Adipocyte (in vitro differentiated cells): ENCODE measurements at regions not wholly inside any gene's neighbourhood (a gene's known extent, or its start where the extent isn't known, plus 50 kb on each side); places are given as distances from the start of the nearest gene placed in this dataset.

Experiments used
- DNase-seq: peaks from one replicate; pipeline ENCODE4 v3.0.0-alpha.2; 2015; ENCODE audit warnings: low read depth
- H3K27me3 ChIP-seq: replicated peaks from 2 replicates; pipeline ENCODE4 v1.7.0; 2013; ENCODE audit warnings: mild to moderate bottlenecking, low read length, moderate library complexity; ENCODE audit not compliant: control insufficient read depth, insufficient read depth
- H3K36me3 ChIP-seq: 2 replicates; pipeline ENCODE4 v1.7.0; 2013; ENCODE audit warnings: low read length, mild to moderate bottlenecking, moderate library complexity; ENCODE audit not compliant: control insufficient read depth, insufficient read depth, severe bottlenecking
- H3K4me1 ChIP-seq: 2 replicates; pipeline ENCODE4 v1.7.0; 2013; ENCODE audit warnings: mild to moderate bottlenecking, low read length, moderate library complexity; ENCODE audit not compliant: control insufficient read depth, insufficient read depth
- H3K4me3 ChIP-seq: 2 replicates; pipeline ENCODE4 v1.7.0; 2013; ENCODE audit warnings: mild to moderate bottlenecking, low read length, moderate library complexity
- H3K9ac ChIP-seq: 2 replicates; pipeline ENCODE4 v1.7.0; 2013; ENCODE audit warnings: mild to moderate bottlenecking, low read length, moderate library complexity
- H3K9me3 ChIP-seq: 2 replicates; pipeline ENCODE4 v1.7.0; 2013; ENCODE audit warnings: mild to moderate bottlenecking, low read length, moderate library complexity; ENCODE audit not compliant: control insufficient read depth

DNA sequence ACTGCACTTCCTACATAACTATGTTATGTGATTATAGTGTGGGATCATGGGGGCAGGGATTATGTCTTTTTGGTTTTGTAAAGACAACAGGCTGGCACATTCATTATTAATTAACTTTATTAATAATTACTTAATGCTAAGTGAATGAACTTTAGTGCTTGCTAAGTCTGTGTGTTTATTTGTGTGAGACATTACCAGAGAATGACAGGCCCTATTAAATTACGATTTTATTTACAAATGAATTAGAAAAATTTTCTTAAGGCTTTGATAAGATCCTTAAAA, 100.9 kb downstream of the CD83 start:
- H3K9ac ChIP-seq = no peak overlapping the region
- no peak overlapping the region for H3K4me3 ChIP-seq
- no peaks in the 10 kb centered on the region for H3K4me1 ChIP-seq
- no peaks in the 10 kb centered on the region for H3K36me3 ChIP-seq
- DNase-seq = no peak
- no peaks in the 10 kb centered on the region for H3K27me3 ChIP-seq
- H3K9me3 ChIP-seq = no peaks in the 10 kb centered on the region

GRCh38 chr6:14221564-14222279, 104.2 kb downstream of the CD83 start:
- Histone ChIP-seq H3K4me3 (no peak overlapping the region), H3K36me3 (no peaks in the 10 kb centered on the region), H3K9me3 (peaks cover 8% of the 10 kb centered on the region), H3K4me1 (no peaks in the 10 kb centered on the region), H3K27me3 (no peaks in the 10 kb centered on the region), H3K9ac (no peak overlapping the region)
- DNase-seq = no peak

DNA sequence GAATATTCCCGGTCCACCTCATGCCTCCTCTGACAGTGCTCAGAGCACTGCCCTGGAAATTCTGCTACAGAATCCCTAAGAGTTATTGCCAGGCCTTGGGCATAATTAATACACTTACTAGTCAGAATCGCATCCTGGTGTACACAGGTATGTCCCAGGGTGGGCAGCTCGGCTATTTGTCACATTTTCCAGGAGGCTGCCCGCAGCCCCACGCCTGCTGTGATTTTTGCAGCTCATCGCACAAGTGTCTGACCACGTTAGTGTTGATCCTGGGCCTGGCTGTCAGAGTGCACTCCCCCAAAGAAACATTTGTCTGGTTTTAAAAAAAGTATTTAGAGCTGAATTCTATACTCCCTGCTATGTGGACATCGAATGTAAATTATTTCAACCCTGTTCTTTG, 105.4 kb downstream of the CD83 start:
- no peaks in the 10 kb centered on the region for H3K36me3 ChIP-seq
- H3K4me1 ChIP-seq = no peaks in the 10 kb centered on the region
- peaks cover 8% of the 10 kb centered on the region for H3K9me3 ChIP-seq
- H3K27me3 ChIP-seq = no peaks in the 10 kb centered on the region
- no peak for DNase-seq
- no peak overlapping the region for H3K4me3 ChIP-seq
- H3K9ac ChIP-seq = no peak overlapping the region

GRCh38 chr6:14224359-14225103, 107.0 kb downstream of the CD83 start:
- DNase-seq = no peak
- Histone ChIP-seq H3K4me1 (no peaks in the 10 kb centered on the region), H3K4me3 (no peak overlapping the region), H3K9ac (no peak overlapping the region), H3K9me3 (peaks cover 8% of the 10 kb centered on the region), H3K36me3 (no peaks in the 10 kb centered on the region), H3K27me3 (no peaks in the 10 kb centered on the region)

DNA sequence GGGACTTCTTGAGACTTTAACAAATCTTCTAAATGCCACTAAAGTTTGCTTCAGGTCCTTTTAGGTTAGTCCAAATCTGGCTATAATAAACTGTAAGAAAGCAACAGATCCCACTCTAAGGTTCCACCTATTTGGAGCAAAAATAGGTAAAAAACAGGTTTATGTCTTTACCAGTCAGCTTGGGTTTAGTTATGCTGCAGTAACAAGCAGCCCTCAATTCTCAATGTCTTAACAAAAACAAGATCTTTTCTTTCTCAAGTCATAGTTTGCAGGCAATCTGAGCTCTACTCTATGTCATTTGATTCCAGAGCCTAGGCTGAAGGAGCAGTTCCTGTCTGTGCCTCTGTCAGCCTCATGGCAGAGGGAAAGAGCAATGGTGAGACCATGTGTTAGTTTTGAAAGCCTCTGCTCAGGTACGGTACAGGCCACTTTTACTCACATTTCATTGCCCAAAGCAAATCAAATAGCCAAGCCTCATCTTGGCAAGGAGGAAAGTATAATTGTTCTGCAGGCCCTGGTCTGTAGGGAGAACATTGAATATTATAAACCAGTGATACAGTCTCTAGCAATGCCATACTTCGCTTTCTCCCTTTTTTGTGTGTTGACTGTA, 108.6 kb downstream of the CD83 start:
- Histone ChIP-seq H3K36me3 (no peaks in the 10 kb centered on the region), H3K9ac (no peak overlapping the region), H3K9me3 (peaks cover 8% of the 10 kb centered on the region), H3K27me3 (no peaks in the 10 kb centered on the region), H3K4me1 (no peaks in the 10 kb centered on the region), H3K4me3 (no peak overlapping the region)
- no peak for DNase-seq

DNA sequence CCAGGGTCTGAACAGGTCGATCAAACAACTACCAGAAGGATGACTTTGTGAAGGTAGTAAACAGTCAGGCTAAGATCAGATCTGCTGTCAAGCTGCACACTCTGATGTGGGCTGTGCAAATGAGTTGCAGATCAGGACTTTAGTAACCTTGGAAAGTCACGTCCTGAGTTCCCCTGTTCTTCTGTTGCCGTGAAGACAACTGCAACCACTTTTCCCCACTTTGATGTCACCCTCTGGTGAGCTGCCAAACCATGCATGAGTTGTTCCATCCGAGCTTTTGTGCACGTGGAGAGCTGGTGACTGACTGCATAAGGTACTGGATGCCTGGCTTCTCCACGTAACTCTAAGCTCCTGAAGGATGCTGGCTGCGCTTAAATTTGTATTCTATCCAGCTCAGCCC, 111.0 kb downstream of the CD83 start:
- H3K9ac ChIP-seq = no peak overlapping the region
- DNase-seq = no peak
- H3K4me1 ChIP-seq = no peaks in the 10 kb centered on the region
- H3K9me3 ChIP-seq = peaks cover 8% of the 10 kb centered on the region
- no peaks in the 10 kb centered on the region for H3K27me3 ChIP-seq
- H3K4me3 ChIP-seq = no peak overlapping the region
- no peaks in the 10 kb centered on the region for H3K36me3 ChIP-seq

- no peak for DNase-seq
- no peaks in the 10 kb centered on the region for H3K4me1 ChIP-seq
- H3K27me3 ChIP-seq = no peaks in the 10 kb centered on the region
- peaks cover 3% of the 10 kb centered on the region for H3K9me3 ChIP-seq
- H3K36me3 ChIP-seq = no peaks in the 10 kb centered on the region
- no peak overlapping the region for H3K4me3 ChIP-seq
- no peak overlapping the region for H3K9ac ChIP-seq
Measured at GRCh38 chr6:14231071-14231483, 113.5 kb downstream of the CD83 start.

- H3K9me3 ChIP-seq = no peaks in the 10 kb centered on the region
- DNase-seq = no peak
- no peaks in the 10 kb centered on the region for H3K4me1 ChIP-seq
- H3K27me3 ChIP-seq = no peaks in the 10 kb centered on the region
- H3K4me3 ChIP-seq = no peak overlapping the region
- H3K36me3 ChIP-seq = no peaks in the 10 kb centered on the region
- H3K9ac ChIP-seq = no peak overlapping the region
Measured at GRCh38 chr6:14231501-14232280, 114.1 kb downstream of the CD83 start.

- Histone ChIP-seq H3K9me3 (no peaks in the 10 kb centered on the region), H3K4me1 (no peaks in the 10 kb centered on the region), H3K9ac (no peak overlapping the region), H3K27me3 (no peaks in the 10 kb centered on the region), H3K4me3 (no peak overlapping the region), H3K36me3 (no peaks in the 10 kb centered on the region)
- DNase-seq = no peak
Measured at GRCh38 chr6:14232889-14233288, 115.3 kb downstream of the CD83 start.

DNA sequence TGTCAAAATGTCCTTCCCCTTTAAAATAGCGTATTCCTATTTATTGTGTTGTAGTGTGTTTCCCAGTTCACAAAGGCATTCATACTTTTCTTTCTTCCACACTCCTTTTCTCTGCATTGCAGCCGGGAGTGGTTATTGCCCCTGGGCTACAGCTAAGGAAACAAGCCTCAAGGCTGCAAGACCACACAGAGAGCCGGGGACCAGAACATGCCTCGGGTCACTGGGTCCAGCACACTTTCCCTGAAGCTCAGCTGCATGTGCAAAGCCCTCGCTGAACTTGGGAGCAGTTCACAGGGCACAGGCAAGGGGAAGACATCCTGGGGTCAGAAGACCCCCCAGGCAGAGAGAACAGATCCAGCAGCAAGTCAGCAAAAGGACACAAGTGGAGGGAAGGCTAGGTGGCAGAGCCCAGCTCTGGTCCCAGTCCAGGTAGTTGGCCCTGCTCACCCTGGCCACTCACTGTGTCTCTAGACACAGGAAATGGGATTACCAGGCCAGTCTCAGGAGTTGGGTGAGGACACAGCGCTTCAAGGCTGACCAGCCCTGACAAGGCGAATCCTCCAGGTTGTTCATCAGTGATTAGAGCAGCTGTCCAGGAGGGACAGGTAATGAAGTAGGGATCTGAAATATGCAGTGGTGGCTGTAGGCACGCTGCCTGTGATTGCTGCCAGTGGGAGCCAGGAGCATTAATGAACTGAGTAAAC, 118.2 kb downstream of the CD83 start:
- Histone ChIP-seq H3K4me3 (no peak overlapping the region), H3K27me3 (no peaks in the 10 kb centered on the region), H3K9ac (no peak overlapping the region), H3K9me3 (peaks cover 5% of the 10 kb centered on the region), H3K36me3 (no peaks in the 10 kb centered on the region), H3K4me1 (no peaks in the 10 kb centered on the region)
- no peak for DNase-seq

GRCh38 chr6:14239097-14239496, 121.5 kb downstream of the CD83 start:
- no peak overlapping the region for H3K9ac ChIP-seq
- H3K4me3 ChIP-seq = no peak overlapping the region
- DNase-seq = no peak
- H3K27me3 ChIP-seq = no peaks in the 10 kb centered on the region
- no peaks in the 10 kb centered on the region for H3K4me1 ChIP-seq
- peaks cover 5% of the 10 kb centered on the region for H3K9me3 ChIP-seq
- H3K36me3 ChIP-seq = no peaks in the 10 kb centered on the region
